HG03097 (cell line): ENCODE measurements at regions not wholly inside any gene's neighbourhood (a gene's known extent, or its start where the extent isn't known, plus 50 kb on each side); places are given as distances from the start of the nearest gene placed in this dataset.

Source experiments
- ATAC-seq: cut with Tn5 transposase; IDR thresholded peaks from one replicate; pipeline ENCODE4 v1.9.1; 2021; ENCODE audit not compliant: unreplicated experiment, low FRiP score

GRCh38 chr2:196248467-196249094, 77.2 kb upstream of the STK17B start:
- no peak for ATAC-seq

GRCh38 chr2:196249171-196249570, 77.8 kb upstream of the STK17B start:
- no peak for ATAC-seq

- ATAC-seq: peak; percentile 64
These were observed 78.5 kb upstream of the STK17B start for GRCh38 chr2:196249860-196250259.

GRCh38 chr2:196251132-196251531, 79.8 kb upstream of the STK17B start:
- no peak for ATAC-seq

- ATAC-seq: no peak
These were observed 81.2 kb upstream of the STK17B start for GRCh38 chr2:196252408-196253115.

- ATAC-seq: no peak
These were observed 81.7 kb upstream of the STK17B start for GRCh38 chr2:196253116-196253480.

- ATAC-seq: no peak
These were observed 85.2 kb upstream of the STK17B start for GRCh38 chr2:196256585-196256984.

GRCh38 chr2:196257086-196257485, 85.7 kb upstream of the STK17B start:
- no peak for ATAC-seq

- ATAC-seq: no peak
These were observed 87.0 kb upstream of the STK17B start for GRCh38 chr2:196258407-196258806.

- no peak for ATAC-seq
These were observed 88.4 kb upstream of the STK17B start for GRCh38 chr2:196259507-196260481.

- ATAC-seq: no peak
These were observed 89.2 kb upstream of the STK17B start for GRCh38 chr2:196260546-196260945.

GRCh38 chr2:196262606-196263005, 91.2 kb upstream of the STK17B start:
- no peak for ATAC-seq

- peak; percentile 82 for ATAC-seq
These were observed 91.9 kb upstream of the STK17B start for GRCh38 chr2:196263181-196263747.

GRCh38 chr2:196266351-196266750, 95.0 kb upstream of the STK17B start:
- ATAC-seq: no peak

- ATAC-seq: no peak
These were observed 95.5 kb upstream of the STK17B start for GRCh38 chr2:196266855-196267254.

- no peak for ATAC-seq
These were observed 96.6 kb upstream of the STK17B start for GRCh38 chr2:196268025-196268424.

GRCh38 chr2:196268538-196269338, 97.4 kb upstream of the STK17B start:
- no peak for ATAC-seq

- ATAC-seq: no peak
These were observed 100.4 kb upstream of the STK17B start for GRCh38 chr2:196271795-196272194.

- no peak for ATAC-seq
These were observed 103.0 kb upstream of the STK17B start for GRCh38 chr2:196274387-196274809.
